Islet of Langerhans (tissue), 1 donor: ENCODE measurements at regions not wholly inside any gene's neighbourhood (a gene's known extent, or its start where the extent isn't known, plus 50 kb on each side); places are given as distances from the start of the nearest gene placed in this dataset.

Experiments used
- FAIRE-seq: peaks from one replicate; lab custom pipeline; 2011; peaks lifted over from hg19 to GRCh38; lab: Jason Lieb, UNC

DNA sequence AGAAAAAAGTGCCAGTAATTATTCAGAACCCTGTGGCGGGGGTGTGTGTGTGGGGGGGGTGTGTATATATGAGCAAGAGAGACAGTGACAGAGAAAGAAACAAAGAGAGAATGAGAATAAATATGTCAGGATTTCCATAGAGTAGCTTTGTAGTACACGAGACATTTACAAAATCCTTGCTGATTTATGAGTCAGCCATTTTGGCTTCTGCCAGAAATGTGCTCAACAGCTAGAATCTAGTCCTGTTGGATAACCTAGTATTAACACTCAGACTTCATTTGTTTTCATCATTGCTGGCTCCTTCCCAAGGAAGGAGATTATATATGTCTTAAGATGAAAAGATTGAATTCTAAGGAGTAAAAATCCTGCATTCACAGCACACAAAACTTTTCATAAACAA, 140.5 kb upstream of the HNRNPA3 start:
- no peak for FAIRE-seq

DNA sequence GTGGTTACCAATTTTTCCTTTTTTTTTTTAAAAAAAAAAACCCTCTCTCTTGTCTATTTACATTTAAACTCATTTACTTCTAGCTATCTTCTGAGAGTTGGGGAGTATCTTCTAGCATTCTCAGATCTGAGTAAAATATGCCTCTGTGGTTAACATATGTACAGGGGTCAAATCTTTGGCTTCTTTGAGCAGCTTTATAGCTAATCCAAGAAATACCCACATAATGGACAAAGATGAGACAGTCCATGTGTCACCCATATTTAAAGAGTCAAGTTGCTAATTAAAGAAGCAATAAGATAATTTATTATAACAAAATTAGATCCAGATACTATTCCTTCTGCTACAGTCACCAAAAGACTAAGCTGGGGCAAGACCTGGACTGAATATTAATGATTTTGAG, 139.0 kb upstream of the HNRNPA3 start:
- FAIRE-seq = no peak

DNA sequence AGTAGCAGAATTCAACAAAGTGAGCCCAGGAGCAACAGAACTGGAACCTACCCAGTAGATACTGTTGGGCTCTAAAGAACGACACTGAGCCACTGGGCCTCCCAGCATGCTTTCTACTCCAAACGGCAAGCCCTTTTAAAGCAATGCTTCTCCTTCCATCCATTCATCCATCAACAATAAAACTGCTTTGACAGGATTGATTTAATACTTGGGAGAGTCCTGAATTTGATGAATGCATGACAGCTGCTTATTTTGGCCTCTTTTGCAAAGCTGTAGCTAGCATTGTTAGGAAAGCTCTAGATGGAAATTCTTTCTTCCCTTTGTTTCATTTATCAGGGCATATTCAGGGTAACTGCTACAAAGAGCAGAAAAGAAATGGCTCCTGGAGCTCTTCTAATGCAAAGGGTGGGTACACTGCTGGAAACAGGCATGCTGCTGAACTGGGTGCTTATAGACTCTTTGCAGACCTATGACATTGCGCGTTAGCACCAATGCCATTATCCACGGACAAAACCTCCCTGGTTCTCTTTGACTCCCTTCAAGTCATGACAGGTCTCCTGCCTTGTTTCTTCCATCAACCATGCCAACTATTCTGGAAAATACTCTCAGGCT, 138.4 kb upstream of the HNRNPA3 start:
- no peak for FAIRE-seq

DNA sequence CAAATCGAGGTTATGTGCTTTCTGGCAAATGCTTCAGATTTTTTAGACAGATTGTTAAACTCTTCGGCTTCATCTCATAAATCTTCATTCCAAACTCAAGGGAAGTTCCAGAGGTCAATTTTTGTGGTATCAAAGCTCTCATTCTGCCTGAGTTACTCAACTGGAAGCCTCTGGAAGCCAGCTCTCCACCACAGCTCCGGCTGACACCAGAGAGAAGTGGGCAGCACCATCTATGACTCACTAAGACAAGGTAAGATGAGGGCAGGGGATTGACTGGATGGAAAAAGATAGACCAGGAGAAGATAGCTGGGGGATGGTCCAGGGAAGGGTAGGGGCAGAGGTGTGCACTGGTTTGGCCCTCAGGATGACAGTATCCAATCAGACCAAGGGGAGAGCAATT, 137.3 kb upstream of the HNRNPA3 start:
- FAIRE-seq = no peak

DNA sequence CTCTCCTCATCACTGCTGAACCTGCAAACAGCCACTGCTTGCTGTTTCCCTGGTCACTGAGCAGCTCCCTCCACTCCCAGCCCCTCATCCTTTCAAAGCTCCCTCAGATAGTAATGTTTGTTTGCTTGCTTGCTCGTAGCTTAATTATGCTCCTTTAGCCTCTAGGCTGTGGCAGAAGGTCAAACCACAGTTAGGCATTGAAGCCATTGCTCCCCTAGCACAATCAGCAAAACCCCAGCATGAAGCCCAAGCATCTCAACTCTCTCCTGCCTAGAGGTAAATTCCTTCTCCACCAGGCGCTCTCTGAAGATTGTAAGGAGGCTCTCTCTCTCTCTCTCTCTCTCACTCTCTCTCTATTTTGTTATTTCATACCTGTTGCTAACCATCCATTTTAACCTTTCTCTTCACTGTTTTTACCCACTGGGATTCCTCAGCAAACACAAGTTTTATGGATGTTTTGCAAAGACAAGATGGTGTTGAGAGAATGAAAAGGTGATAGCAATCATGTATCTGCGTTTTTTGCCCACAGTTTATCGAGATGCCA, 135.9 kb upstream of the HNRNPA3 start:
- no peak for FAIRE-seq

DNA sequence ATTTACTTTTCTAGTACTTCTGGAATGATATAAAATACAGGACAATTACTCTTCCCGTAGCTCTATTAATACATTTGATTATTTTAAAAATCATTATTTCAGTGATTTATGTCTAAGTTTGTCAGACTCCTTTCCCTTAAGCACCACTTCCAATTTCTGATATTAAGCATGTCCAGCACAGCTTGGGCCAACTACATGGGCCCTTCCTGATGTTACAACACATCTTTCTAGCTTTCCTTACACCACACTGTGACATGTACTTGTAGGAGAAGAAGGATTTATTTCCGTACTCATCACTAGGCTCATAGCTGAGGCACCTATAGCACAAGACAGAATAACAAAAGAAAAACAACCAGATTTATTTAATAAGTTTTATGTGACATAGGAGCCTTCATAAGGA, 134.8 kb upstream of the HNRNPA3 start:
- no peak for FAIRE-seq

DNA sequence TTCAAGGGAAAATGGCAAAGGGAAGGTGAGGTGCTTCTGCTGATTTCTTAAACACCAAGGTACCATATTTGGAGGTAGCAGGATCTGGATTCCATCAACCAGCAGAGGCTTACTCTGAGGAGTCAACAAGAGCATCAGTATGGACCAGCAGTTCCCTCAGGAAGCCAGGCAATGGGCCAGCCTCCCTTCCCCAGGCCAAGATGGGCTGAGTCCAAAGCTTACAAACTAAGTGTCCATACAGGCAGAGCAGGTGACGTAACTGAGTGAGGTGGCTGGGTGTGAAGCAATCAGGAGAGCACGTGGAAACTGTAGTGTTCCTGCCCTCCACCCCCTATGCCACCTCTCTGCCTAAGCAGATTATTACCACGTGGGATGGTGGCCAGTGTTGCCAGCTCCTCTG, 134.2 kb upstream of the HNRNPA3 start:
- no peak for FAIRE-seq

DNA sequence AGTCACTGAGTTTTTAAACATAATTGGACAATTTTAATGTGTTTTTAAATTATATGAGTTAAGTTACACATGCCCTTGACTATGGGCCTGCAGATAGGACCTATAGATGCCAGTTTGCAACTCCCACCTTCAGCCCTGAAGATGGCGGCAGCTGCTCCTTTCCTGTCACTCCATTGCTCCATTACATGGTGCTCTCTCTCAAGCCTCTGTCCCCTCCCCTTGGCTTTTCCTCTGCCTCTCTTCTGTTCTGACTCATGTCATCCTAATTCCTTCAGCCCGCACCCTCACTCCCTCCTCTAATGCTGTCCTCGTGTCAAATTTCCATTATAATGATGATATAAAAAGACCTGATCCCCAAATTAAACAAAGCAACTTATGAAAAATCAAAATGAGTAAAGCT, 133.7 kb upstream of the HNRNPA3 start:
- no peak for FAIRE-seq

DNA sequence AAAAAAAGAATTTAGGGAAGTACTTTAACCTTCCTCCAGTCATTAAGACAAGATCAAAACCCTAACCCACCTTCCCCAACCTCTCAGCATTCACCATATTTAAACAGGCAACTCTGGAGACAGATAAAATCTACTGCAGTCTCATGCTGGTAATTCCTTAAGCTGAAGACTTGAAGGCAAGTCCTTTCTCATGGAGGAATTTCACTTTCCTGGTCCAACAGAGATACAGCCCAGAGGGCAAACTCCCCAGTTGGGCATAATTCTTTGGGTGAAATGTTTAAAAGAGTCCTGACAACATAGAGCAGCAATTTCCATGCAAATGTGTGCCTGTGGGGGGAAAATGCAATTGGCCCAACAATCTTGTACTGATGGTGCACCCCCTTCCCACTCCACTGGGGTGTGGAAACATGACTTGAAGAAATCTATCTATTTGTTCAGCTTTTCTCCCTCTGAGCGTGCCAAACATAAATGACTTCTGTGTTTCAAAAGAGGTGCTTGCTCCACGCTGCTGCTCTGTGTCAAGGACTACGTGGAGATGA, 131.8 kb upstream of the HNRNPA3 start:
- FAIRE-seq = no peak

DNA sequence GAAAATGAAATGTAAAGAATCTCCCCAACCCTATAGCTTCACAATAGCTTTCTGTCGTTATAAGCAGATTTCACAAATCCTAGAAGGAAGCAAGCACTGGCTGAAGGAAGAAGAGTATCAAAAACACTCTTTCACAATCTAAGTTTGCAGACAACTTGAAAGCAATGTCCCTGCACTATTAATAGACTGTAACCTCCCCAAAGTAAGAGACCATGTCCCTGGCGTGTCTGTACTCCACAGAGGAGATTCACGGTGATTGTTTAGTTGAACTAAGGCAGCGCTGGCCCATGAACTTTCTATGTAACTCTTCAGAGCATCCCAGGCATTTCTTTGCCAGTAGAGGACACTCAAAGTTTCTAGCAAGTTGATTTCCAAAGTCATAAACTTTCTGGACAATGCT, 128.0 kb upstream of the HNRNPA3 start:
- no peak for FAIRE-seq

DNA sequence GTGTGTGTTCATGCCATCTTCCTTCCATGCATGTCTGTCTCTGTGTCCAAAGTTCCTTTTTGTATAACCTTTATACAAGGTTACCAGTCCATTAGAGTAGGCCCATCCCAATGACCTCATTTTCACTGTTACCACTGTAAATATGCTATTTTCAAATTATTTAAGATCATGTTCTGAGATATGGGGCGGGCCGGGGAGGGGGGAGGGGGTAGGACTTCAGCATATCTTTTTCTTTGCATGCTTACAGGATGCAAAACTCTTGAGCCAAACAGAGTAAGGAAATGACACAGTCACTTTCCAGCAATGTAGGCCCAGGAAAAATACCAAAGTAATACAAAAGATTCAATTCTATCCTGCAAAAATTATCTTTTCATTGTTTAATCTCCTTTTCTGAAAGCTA, 124.1 kb upstream of the HNRNPA3 start:
- FAIRE-seq = no peak

DNA sequence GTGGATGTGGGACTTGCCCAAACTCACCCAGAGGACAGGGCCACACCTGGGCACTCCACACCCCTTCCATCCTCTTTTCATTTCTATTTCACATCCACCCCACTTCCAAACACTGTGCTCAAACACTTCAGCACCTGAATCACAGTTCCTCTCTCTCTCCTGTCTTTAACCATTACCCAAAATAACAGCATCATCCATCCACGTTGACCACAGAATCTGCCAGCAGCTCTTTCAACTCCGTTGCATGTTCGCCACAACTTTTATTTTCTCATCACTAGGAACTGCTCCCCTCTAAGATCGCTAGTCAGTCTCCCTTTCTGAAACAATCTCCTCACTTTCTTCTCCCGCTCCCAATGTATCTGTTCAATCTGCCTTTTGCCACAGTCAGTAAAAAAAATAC, 121.6 kb upstream of the HNRNPA3 start:
- no peak for FAIRE-seq

DNA sequence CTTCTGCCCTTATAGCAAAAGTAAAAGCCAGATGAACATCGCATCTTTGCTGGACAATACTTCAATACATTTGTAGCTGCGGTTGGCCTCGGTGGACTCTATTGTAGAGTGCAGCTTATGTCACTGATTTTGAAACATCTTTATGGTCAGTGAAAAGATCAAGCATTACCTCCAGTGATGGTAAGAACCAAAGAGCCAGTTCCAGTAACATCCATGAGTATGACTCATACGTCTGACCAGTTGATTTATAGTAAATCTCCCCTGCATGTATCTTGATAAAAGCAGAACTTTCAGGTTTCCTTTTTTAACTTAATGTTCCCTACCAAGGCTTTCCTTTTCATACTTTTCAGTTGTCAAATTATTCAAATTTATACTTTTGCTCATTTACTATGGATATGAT, 119.2 kb upstream of the HNRNPA3 start:
- no peak for FAIRE-seq

DNA sequence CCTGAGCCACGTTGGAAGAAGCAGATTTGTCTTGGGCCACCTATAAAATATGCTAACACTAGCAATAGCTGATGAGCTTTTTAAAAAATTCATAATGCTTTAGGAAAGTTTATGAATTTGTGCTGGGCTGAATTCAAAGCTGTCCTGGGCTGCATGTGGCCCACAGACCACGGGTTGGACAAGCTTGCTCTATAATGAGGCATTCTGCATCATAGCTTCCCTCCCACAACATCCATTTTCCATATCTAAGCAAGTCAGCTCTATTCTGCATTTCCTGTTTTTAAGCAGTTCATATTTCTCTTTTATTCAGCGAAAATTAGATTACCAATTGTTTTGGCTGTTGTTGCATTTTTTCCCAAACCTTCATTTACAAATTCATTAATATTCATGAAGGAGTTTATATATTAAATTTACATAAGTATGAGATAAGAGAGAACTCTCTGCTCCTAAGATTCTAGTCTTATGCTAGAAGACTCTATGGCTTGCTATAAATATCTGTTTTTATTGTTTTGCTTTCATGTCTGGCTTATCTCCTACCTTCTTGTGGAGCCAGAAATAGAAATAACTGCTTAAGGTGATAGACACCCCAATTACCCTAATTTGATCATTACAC, 114.5 kb upstream of the HNRNPA3 start:
- FAIRE-seq = no peak

DNA sequence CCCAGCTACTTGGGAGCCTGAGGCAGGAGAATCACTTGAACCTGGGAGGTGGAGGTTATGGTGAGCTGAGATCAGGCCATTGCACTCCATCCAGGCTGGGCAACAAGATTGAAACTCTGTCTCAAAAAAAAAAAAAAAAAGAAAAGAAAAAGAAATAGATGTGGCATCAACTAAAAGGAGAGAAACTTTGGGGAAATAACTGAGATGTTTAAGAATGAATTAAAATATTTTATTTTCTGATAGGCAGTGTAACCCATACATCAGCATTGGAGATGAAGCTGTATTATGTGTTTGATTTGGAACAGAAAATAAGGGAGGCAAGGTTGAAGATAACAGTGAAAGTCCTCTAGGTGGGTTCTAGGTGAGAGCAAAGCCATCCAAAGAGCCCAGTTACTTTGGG, 110.7 kb upstream of the HNRNPA3 start:
- FAIRE-seq = no peak

DNA sequence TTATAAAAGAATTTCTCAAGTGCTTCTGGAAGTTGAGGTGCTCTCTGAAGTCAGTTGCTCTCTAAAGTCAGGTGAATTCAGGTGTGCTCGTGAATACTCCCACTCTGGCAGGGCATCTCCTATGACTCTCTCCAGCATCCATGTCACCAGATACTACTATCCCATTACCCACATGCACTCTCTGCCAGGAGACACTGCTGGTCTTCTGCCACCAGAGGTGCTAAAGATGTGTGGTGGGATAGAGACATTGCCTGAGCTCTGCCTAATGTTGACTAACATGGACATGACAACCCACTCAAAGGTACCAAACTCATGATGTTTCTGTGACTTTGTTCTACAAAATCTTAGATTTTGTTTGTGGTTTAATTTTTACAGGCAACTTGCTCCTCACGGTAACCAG, 106.4 kb upstream of the HNRNPA3 start:
- no peak for FAIRE-seq

DNA sequence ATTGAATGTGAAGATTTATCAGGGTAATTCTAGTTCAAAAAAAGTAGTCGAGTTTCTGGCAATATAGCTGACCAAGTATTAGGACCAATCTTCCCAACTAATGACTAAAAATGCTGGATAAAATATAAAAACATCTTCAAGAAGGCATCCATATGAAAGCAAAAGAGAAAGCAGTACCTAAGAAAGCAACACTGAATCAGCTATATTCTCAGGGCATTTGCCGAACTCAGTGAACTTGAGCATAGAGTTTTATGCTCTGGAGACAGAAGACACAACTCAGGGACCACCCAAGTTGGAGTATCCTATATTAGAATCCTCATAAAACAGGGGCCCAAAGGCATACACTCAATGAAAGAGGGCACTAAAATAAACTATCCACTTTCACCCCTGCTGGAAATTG, 103.7 kb upstream of the HNRNPA3 start:
- FAIRE-seq = no peak

DNA sequence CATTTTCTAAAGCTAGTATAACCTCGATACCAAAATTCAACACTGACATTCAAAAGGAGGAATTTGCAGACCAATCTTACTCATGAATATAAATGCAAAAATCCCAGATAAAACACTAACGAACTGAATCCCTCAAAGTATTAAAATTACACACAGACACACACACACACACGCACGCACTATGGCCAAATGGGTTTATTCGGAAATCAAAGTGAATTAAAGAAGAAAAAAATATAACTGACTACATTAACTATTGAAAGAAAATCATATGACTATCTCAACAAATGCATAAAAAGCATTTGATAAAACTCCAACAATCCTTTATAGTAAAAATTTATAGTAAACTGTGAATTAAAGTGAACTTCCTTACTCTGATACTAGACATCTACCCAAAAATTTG, 97.9 kb upstream of the HNRNPA3 start:
- FAIRE-seq = no peak

DNA sequence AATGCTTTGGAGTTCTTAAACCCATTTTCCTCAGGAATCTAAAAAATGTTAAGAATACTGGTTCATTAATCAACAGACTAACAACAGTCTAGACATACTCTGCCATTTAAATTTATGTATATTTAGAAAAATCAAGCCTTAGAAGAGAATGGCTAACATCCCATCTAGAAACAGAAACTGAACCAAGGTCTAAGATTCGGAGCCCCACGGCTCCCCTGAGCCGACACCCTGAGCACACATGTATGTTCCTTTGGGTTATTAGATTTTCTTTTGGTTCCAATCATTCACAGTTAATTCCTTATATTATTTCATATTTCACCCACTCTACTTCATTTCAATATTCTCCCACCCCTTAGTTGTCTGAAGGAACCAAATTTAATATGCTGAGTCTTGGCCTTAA, 94.8 kb upstream of the HNRNPA3 start:
- FAIRE-seq = no peak

DNA sequence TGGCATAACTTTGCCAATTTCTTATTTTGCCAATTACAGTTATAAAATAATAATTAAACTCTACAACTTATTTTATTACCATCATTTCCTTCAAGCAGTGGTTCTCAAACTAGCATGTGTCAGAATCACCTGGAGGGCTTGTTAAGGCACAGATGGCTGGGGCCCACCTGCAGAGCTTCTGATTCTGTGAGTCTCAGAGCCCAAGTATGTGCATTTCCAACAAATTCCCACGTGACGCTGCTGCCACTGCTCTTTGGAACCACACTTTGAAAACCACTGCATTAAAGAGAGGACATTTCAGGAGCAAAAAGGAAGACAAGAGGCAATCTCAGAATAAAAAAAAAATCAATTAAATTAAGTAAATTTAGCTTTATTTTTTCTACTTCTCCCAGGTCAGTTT, 94.0 kb upstream of the HNRNPA3 start:
- FAIRE-seq = no peak

DNA sequence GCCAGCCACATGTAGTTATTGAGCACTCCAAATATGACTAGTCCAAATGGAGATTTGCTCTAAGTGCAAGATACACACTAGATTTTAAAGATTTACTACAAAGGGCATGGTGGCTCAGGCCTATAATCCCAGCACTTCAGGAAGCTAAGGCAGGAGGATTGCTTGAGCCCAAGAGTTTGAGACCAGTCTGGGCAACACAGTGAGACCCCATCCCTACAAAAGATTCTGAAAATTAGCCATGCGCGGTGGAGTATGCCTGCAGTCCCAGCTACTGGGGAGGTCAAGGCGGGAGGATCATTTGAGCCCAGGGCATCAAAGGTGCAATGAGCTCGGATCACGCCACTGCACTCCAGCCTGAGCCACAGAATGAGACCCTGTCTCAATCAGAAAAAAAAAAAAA, 93.5 kb upstream of the HNRNPA3 start:
- FAIRE-seq = no peak

DNA sequence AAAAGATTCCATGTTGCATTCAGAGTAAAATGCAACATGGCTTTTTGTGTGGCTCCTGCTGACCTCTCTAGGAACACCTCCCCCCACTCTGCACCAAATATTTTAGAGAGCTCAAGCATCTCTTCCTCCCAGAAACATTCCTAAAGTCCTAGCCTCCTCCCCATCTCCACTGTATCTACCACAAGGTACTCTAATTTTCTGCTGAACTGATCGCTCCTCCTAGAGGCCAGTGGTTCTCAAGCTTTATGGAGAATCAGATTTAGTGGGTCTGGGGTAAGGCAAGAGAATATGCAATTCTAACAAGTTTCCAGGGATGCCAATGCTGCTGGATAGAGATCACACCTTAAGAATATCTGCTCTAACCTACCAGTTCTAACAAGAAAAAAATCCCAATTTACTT, 89.5 kb upstream of the HNRNPA3 start:
- no peak for FAIRE-seq

DNA sequence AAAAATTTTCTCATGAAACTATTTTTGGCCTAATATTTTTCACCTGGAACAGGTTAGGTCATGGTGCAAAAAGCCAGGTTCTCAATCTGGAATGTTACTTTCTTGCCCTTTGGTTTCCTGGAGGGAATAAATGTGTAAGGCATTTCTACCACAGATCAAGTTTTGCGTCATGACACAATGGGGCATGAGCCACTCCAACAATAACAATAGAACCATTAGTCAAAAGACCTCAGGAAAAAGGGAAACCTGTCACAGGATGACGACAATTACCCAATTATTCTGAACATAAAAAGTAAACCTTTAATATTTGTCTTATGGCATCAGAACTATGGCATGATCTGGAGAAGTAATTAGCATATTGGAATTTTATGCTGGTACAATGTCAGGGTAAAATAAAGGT, 88.2 kb upstream of the HNRNPA3 start:
- FAIRE-seq = no peak

DNA sequence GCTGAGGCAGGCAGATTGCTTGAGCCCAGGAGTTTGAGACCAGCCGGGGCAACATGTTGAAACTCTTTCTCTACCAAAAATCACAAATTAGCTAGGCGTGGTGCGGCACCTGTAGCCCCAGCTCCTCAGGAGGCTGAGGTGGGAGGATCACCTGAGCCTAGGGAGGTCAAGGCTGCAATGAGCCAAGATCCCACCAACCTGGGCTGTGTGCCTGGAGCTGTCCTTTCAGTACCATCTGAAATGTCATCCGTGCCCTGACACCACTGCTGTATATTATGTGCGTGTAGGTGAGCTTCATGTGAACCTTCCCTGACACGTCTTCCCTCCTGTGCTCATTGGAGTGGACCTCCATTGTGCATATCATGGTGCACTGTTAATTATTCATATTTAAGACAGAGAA, 84.8 kb upstream of the HNRNPA3 start:
- FAIRE-seq = no peak
